AG09319 (cell line): ENCODE measurements at regions not wholly inside any gene's neighbourhood (a gene's known extent, or its start where the extent isn't known, plus 50 kb on each side); places are given as distances from the start of the nearest gene placed in this dataset.
"Not testable (repeated sequence)": the region's sequence is repeated elsewhere in the genome, so short reads cannot be mapped to it uniquely, and the experiment has no call there.

Experiments used
- DNase-seq: peaks from one replicate; pipeline ENCODE4 v3.0.0-alpha.2; 2010; ENCODE audit warnings: low read depth; ENCODE audit errors: extremely low read depth
- TF ChIP-seq, protein P1 (sequence below): IDR thresholded peaks from 2 replicates; pipeline ENCODE4 v1.5.1; 2011; ENCODE audit warnings: low read depth, mild to moderate bottlenecking, inconsistent platforms, low read length, moderate library complexity

DNA sequence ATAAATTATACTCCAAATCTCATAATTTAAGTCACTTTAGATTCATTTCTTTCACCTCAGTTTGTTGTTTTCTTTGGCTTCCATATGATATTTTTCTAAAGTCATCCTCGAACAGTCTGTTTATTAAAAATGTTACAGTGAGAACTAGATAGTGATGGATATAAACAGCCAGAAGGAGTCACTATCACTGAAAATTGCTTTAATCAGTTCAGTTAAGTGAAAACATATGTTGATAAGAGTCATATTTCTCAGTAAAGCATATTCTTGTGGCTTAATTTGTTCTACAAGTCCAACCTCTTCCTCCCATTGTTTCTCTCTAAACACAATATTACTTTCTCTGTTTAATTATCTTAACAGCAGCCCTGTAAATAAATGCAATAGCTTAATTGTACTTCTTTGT, 427.5 kb upstream of the ALCAM start:
- TF ChIP-seq, protein P1, sequence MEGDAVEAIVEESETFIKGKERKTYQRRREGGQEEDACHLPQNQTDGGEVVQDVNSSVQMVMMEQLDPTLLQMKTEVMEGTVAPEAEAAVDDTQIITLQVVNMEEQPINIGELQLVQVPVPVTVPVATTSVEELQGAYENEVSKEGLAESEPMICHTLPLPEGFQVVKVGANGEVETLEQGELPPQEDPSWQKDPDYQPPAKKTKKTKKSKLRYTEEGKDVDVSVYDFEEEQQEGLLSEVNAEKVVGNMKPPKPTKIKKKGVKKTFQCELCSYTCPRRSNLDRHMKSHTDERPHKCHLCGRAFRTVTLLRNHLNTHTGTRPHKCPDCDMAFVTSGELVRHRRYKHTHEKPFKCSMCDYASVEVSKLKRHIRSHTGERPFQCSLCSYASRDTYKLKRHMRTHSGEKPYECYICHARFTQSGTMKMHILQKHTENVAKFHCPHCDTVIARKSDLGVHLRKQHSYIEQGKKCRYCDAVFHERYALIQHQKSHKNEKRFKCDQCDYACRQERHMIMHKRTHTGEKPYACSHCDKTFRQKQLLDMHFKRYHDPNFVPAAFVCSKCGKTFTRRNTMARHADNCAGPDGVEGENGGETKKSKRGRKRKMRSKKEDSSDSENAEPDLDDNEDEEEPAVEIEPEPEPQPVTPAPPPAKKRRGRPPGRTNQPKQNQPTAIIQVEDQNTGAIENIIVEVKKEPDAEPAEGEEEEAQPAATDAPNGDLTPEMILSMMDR = peak; percentile 13
- DNase-seq = no peak

DNA sequence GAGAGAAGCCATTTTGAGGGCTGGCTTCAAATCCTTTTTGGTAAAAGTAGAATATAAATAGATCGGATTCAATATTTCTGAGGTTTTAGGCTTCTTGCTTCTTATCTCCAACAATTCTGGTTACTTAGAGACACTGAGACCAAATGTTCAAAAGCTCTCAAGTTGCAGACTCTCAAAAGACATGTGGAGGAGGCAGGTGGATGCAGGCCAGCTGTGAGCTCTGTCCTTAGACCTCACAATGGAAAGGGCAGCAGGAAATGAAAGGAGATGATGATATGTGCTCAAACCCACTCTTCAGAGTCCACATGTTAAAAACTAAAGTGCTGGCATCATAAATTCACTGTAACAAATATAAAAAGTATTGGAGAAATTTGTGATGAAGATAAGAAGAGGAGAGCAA, 424.9 kb upstream of the ALCAM start:
- DNase-seq = no peak
- TF ChIP-seq, protein P1 = no peak

DNA sequence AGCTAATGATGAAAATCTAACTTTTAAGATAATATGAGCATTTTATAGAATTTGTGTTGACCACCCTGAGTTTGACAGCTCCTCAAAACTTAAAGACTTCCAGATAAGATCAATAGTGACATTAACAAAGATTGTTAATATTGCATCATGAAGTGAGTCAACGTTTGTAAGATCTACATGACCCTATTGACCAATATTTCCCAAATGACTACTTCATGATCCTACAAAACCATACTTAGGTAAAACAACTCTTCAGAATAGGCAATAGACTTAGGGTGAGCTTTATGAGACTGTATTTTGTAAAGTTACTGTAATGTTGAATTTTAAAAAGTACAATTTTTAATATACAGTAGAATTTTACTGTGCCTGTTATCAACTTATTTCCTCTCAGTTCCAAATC, 422.7 kb upstream of the ALCAM start:
- TF ChIP-seq, protein P1 = no peak
- no peak for DNase-seq

DNA sequence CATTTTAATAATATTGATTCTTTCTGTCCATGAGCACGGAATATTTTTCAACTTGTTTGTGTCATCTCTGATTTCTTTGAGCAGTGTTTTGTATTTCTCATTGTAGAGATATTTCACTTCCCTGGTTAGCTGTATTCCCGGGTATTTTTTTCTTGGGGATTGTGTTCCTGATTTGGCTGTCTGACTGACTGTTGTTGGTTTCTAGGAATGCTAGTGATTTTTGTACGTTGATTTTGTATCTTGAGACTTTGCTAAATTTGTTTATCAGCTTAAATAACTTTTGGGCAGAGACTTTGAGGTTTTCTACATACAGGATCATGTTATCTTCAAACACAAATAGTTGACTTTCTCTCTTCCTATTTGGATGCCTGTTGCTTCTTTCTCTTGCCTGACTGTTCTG, 418.8 kb upstream of the ALCAM start:
- DNase-seq = peak; percentile 31
- TF ChIP-seq, protein P1 = no peak

DNA sequence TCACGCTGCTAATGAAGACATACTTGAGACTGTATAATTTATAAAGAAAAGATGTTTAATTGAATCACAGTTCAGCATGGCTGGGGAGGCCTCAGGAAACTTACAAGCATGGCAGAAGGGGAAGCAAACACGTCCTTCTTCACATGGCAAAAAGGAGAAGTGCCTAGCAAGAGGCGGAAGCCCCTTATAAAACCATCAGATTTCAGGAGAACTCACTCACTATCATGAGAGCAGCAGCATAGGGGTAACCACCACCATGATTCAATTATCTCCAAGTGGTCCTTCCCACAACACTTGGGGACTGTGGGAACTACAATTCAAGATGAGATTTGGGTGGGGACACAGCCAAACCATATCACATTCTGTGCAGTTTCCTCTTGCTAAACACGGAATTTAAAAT, 416.9 kb upstream of the ALCAM start:
- DNase-seq = not testable (repeated sequence)

DNA sequence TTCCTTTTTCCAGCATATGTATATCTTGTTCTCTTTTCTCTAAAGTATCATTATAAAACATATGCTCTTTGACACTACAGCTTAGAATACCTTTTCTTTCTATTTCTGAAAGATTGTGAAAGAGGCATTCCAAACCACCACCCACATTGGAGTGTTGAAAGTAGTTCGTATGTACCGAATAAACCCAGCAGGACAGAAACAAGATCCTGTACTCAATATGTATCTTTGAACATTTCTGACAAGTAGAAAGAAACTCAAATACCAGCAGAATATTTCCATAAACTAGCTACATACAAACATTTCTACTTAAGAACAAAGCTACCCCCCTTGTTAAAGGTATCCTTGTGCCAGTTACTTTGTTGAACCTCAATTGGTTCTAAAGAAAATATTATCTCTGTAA, 415.3 kb upstream of the ALCAM start:
- TF ChIP-seq, protein P1 = no peak
- no peak for DNase-seq

DNA sequence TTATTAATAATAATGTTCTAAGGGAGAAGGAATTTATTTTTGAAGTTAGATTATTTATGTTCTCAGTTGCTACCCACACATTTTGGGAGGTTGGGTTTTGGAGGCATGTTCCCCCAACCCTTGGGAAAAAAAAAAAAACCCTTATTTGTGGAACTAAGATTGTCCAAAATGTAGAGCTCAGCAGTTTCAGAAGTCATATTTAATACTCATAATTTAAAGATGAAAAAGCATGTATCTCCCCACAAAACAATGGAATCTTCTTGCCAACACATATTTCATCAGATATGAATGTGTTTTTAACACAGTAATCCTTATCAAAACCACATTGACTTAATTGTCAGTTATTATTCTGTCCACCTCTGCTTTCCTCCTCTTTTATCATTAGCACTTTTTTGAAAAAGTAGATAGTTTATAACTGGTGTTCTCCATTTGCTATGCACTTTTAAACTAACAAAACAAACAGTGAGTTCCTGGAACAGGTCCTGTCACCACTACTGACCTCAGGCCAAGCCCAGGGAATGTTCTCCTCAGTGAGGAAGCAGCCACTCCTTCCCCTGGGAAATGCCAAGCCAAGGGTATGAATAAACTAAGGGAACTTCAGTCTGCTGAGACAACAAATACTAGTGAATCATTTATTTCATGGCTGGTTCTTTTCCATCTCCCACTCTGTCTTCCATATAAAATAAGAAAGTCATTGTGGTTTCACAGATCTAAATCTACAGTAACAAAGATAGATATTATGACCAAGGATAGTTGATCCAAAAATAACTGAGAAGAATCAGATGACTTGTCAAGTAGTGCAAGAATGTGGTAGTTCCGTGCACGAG, 414.4 kb upstream of the ALCAM start:
- DNase-seq = peak; percentile 58
- TF ChIP-seq, protein P1 = no peak
